Thyroid gland (tissue), 4 donors: ENCODE measurements at regions not wholly inside any gene's neighbourhood (a gene's known extent, or its start where the extent isn't known, plus 50 kb on each side); places are given as distances from the start of the nearest gene placed in this dataset.

ENCODE experiments used
- DNase-seq, 2 donors: peaks; one replicate each; pipeline ENCODE4 v3.0.0-alpha.2; 2019
- H3K27ac ChIP-seq, 3 donors: fragments of 200-600 bp; sonication (generic); 1 replicate in 2 of 3; 2 replicates in 1 of 3; pipeline ENCODE4 v1.5.1; 2016 to 2019; ENCODE audit warnings: mild to moderate bottlenecking in 1 of 3, moderate library complexity in 1 of 3
- H3K27me3 ChIP-seq: fragments of 200-600 bp; sonication (generic); one replicate; pipeline ENCODE4 v1.5.1; 2019
- H3K36me3 ChIP-seq, 2 donors: fragments of 200-600 bp; sonication (generic); one replicate each; pipeline ENCODE4 v1.5.1; 2016 to 2019
- H3K4me1 ChIP-seq, 2 donors: fragments of 200-600 bp; sonication (generic); one replicate each; pipeline ENCODE4 v1.5.1; 2017 to 2019
- H3K4me3 ChIP-seq, 3 donors: fragments of 200-600 bp; sonication (generic); replicated peaks in 1 of 3; 1 replicate in 2 of 3; 2 replicates in 1 of 3; pipeline ENCODE4 v1.5.1; 2016; ENCODE audit warnings: mild to moderate bottlenecking in 1 of 3
- H3K9me3 ChIP-seq: fragments of 200-600 bp; sonication (generic); one replicate; pipeline ENCODE4 v1.5.1; 2017
- CTCF ChIP-seq, 6 experiments: fragments of 200-600 bp in 3 of 6; fragments of 450-650 bp in 3 of 6; sonication (generic) in 3 of 6; IDR thresholded peaks; one replicate each; pipeline ENCODE4 v1.5.1; 2016 to 2019; ENCODE audit warnings: antibody characterized with exemption in 6 of 6, mild to moderate bottlenecking in 2 of 6, inconsistent platforms in 1 of 6, moderate library complexity in 1 of 6
- POLR2A ChIP-seq, 2 donors: fragments of 450-650 bp; IDR thresholded peaks; one replicate each; pipeline ENCODE4 v1.6.1; 2017; ENCODE audit warnings: antibody characterized with exemption in 2 of 2, mild to moderate bottlenecking in 2 of 2, moderate library complexity in 1 of 2
- WGBS, 2 donors: methylation state at CpG; one replicate each; pipeline ENCODE4 v1.1.5; 2017; 5-methylcytosine and 5-hydroxymethylcytosine counted together
- intact Hi-C: fragments of 100-400 bp; cut with DNase I; formaldehyde crosslinking; loops from one replicate; pipeline ENCODE4 v1.15.1; 2023

- intact Hi-C loops: no loop called here
- WGBS, 2 donors: 91 to 93% methylated on average over 4 of the region's 4 CpGs
Observed at GRCh38 chr6:97396880-97397279, 113.9 kb upstream of the MMS22L start.

DNA sequence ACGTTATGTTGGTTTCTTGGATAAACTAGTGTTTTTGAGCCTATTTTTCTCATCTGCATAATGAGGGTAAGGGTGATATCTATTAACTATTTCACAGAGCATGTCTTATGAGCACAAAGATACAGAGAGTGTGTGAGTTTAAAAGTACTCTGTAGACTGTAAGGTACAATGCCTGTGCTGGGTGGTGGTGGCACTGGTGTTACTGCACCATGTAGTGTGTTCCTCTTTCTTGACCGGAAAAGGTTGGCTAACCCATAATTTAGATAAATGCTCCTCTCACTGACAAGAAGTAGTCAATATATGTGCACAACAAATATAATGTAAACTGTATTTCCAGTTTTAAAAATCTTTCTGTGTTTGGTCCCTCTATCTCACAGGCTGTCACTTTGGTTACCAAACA, 116.2 kb upstream of the MMS22L start:
- no peak overlapping the region for H3K27ac ChIP-seq
- intact Hi-C loops: no loop called here
- WGBS, 2 donors: 89% methylated on average over 2 of the region's 2 CpGs
- DNase-seq: no peak
- H3K4me3 ChIP-seq: no peak overlapping the region
- H3K4me1 ChIP-seq: no peaks in the 10 kb centered on the region
- TF ChIP-seq CTCF (IDR thresholded peaks at IDR 0.05) (no peak), POLR2A (IDR thresholded peaks at IDR 0.05) (no peak)
- no peaks in the 10 kb centered on the region for H3K27me3 ChIP-seq
- no peaks in the 10 kb centered on the region for H3K36me3 ChIP-seq
- no peaks in the 10 kb centered on the region for H3K9me3 ChIP-seq

More at GRCh38 chr6:97396880-97397279, 113.9 kb upstream of the MMS22L start:
- Histone ChIP-seq H3K4me3 (no peak overlapping the region), H3K36me3 (no peaks in the 10 kb centered on the region), H3K9me3 (no peaks in the 10 kb centered on the region), H3K27me3 (no peaks in the 10 kb centered on the region), H3K27ac (no peak overlapping the region), H3K4me1 (no peaks in the 10 kb centered on the region)
- DNase-seq: no peak
- TF ChIP-seq POLR2A (IDR thresholded peaks at IDR 0.05): no peak
- TF ChIP-seq CTCF (IDR thresholded peaks at IDR 0.05): no peak

DNA sequence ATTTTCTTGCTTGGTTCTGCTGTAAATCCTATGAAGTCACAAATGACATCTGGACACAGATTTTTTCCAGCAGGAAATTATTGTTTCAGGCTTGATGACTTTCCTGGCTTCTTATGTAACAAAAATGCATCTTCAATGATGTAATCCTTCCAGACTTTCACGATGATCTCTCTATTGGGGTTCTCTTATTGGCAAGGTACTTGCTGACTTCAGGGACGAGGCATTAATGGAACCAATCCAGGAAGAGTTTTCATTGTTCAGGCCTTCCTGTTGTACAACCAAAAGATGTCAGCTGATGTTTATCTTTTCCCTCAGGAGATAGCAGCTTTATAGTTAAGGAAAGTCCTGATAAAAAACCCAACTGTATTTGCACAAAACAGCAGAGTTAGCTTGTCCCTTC, 118.5 kb upstream of the MMS22L start:
- Histone ChIP-seq H3K9me3 (no peaks in the 10 kb centered on the region), H3K4me1 (no peaks in the 10 kb centered on the region), H3K36me3 (no peaks in the 10 kb centered on the region), H3K4me3 (no peak overlapping the region), H3K27me3 (no peaks in the 10 kb centered on the region), H3K27ac (no peak overlapping the region)
- TF ChIP-seq POLR2A (IDR thresholded peaks at IDR 0.05) (no peak), CTCF (IDR thresholded peaks at IDR 0.05) (no peak)
- DNase-seq: no peak
- WGBS, 2 donors: 49 to 54% methylated on average over 2 of the region's 2 CpGs
- intact Hi-C loops: no loop called here

DNA sequence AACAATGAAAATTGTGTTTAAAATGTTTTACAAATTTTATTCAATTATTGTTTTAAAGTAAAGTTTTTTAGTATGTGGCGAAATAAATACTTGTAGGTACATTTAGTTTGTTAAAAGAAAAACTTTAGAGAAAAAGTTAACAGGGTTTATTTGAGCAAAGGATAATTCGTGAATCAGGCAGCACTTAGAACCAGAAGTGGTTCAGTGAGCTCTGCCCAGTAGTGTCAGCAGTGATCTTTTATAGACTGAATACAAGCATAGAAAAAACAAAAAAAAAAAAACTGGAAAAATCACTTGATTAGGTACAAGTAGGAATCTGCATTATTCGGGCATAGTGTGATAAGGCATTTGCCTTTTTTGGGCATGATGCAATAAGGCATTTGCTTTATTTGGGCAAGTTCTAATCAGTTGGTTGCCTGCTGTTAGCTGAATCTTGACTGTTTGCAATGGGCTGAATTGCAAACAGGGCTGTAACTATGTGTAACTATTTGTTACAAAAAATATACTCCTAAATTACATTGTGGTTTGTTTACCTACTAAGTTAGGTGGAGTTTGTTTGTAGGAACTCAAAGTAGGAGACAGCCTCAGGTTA, 122.9 kb upstream of the MMS22L start:
- no peaks in the 10 kb centered on the region for H3K4me1 ChIP-seq
- intact Hi-C loops: no loop called here
- no peaks in the 10 kb centered on the region for H3K9me3 ChIP-seq
- no peak overlapping the region for H3K4me3 ChIP-seq
- no peak for TF ChIP-seq CTCF (IDR thresholded peaks at IDR 0.05)
- no peak for TF ChIP-seq POLR2A (IDR thresholded peaks at IDR 0.05)
- no peaks in the 10 kb centered on the region for H3K27me3 ChIP-seq
- H3K27ac ChIP-seq: no peak overlapping the region
- 38 to 40% methylated on average over 3 of the region's 3 CpGs for WGBS, 2 donors
- no peaks in the 10 kb centered on the region for H3K36me3 ChIP-seq
- no peak for DNase-seq

DNA sequence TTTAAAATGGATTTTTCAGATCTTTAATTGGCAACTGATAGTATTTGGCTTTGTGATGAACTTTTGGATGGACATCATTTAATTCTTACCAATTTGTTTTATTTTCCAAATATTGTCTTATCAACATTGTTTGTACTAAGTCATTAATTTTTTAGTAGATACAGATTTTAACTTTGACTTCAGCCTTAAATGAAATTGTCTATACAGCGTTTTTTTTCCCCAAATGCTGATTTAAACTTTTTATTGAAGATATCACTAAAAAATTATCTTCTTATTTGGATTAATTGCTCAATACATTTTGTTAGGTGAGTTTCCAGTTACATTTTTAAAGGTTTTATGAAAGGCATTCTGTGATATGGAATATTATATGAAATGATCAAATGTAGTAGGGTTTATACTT, 123.6 kb upstream of the MMS22L start:
- Histone ChIP-seq H3K27ac (no peak overlapping the region), H3K4me1 (no peaks in the 10 kb centered on the region), H3K4me3 (no peak overlapping the region), H3K36me3 (no peaks in the 10 kb centered on the region), H3K9me3 (no peaks in the 10 kb centered on the region), H3K27me3 (no peaks in the 10 kb centered on the region)
- TF ChIP-seq CTCF (IDR thresholded peaks at IDR 0.05) (no peak), POLR2A (IDR thresholded peaks at IDR 0.05) (no peak)
- 93 to 95% methylated on average over 1 of the region's 1 CpG for WGBS, 2 donors
- DNase-seq: no peak
- intact Hi-C loops: no loop called here
